Gastroesophageal sphincter (tissue), 3 donors: ENCODE measurements at regions not wholly inside any gene's neighbourhood (a gene's known extent, or its start where the extent isn't known, plus 50 kb on each side); places are given as distances from the start of the nearest gene placed in this dataset.

ENCODE experiments used
- CTCF ChIP-seq, 4 experiments: fragments of 200-600 bp in 2 of 4; fragments of 450-650 bp in 2 of 4; sonication (generic) in 1 of 4; IDR thresholded peaks; one replicate each; pipeline ENCODE4 v1.5.1; 2017 to 2019; ENCODE audit warnings: antibody characterized with exemption in 4 of 4, mild to moderate bottlenecking in 2 of 4, moderate library complexity in 2 of 4
- EP300 ChIP-seq: sonication (generic); formaldehyde crosslinking; IDR thresholded peaks from one replicate; pipeline ENCODE4 v1.6.1; 2017; ENCODE audit warnings: antibody characterized with exemption, mild to moderate bottlenecking
- POLR2A ChIP-seq, 2 donors: fragments of 450-650 bp; IDR thresholded peaks; one replicate each; pipeline ENCODE4 v1.6.1; 2017; ENCODE audit warnings: antibody characterized with exemption in 2 of 2, mild to moderate bottlenecking in 2 of 2, moderate library complexity in 1 of 2
- POLR2AphosphoS5 ChIP-seq: sonication (generic); formaldehyde crosslinking; IDR thresholded peaks from one replicate; pipeline ENCODE4 v1.6.1; 2017; ENCODE audit warnings: antibody characterized with exemption

DNA sequence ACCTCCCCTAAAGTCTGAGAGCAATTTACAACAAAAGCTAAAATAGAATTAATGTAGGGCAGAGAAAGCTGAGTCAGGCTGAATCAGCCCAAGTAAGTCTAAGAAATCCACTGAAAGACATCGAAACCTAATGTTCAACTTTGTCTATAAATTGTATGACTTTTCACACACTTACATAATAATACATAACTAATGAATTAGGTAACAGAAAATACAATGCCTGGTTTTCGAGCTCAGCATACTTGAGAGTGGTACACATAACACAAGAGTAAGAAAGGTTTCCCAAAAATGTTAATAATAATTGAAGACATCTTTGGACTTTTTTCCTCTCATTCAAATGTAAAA, 55.3 kb upstream of the VGLL4 start:
- no peak for TF ChIP-seq CTCF (IDR thresholded peaks at IDR 0.05)
- TF ChIP-seq POLR2AphosphoS5 = no peak
- no peak for TF ChIP-seq POLR2A (IDR thresholded peaks at IDR 0.05)
- no peak for TF ChIP-seq EP300
